NCI-H510A (cell line): ENCODE measurements at regions not wholly inside any gene's neighbourhood (a gene's known extent, or its start where the extent isn't known, plus 50 kb on each side); places are given as distances from the start of the nearest gene placed in this dataset.

Experiments used
- DNase-seq: peaks from one replicate; lab custom pipeline; 2025; lab: John Stamatoyannopoulos, UW

DNA sequence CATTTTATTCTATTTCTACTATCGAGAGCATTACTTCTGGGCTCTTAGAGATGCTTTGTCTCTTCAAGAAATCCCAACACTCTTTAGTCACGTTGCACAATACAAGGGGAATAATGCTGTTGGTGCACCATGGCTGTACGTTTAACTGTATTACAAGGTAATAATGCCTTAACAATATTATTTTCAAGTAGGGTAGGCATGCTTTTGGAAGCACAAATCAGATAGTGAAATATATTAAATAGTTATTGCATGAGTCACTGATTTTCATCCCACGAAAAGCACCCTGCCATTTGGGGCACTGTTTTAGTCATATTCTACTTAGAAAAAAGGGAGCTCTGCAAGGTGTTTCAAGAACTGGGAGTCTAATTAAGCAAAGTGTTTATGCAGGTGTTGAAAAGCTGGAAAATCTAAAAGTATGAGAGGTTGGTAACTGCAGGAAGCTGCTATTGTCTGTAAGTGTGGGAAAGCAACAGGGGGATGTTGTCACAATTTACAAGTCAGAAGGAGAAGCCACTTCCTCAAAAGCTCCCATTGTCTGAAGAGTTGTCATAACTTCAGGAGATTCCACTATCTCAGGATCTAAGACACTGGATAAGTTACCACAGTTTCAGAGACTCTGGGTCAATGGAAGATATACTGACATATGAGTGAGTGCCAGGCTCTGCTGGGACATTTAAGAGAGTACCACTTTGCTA lies 218.2 kb downstream of the JRKL start:
- no peak for DNase-seq

- no peak for DNase-seq
Measured at GRCh38 chr11:96614101-96614500, 224.3 kb downstream of the JRKL start.

- no peak for DNase-seq
Measured at GRCh38 chr11:96614846-96615245, 225.0 kb downstream of the JRKL start.

- no peak for DNase-seq
Measured at GRCh38 chr11:96620464-96621044, 230.7 kb downstream of the JRKL start.

- no peak for DNase-seq
Measured at GRCh38 chr11:96621161-96621560, 231.3 kb downstream of the JRKL start.

GRCh38 chr11:96622026-96622634 lies 232.3 kb downstream of the JRKL start:
- DNase-seq, result no peak

- no peak for DNase-seq
Measured at GRCh38 chr11:96624126-96624525, 234.3 kb downstream of the JRKL start.

DNA sequence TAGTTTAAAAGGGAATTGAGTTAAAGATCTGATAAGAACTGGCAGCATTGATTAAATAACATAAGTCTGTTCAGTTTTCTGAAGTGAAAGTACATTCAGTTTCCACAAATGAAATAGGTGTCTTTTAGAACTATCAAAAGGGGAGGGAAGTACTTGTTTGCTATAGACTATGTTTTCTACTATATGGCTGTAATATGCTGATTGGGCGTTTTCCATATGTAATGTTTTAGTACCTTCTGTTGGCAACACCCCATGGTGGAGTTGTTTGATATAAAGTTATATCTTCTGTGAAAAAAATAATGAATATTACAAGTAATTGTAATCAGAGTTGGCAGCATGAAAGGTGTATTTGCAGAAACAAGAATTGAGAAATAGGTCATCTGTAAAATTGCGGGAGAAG lies 237.6 kb downstream of the JRKL start:
- DNase-seq, result no peak

GRCh38 chr11:96635655-96636054 lies 245.8 kb downstream of the JRKL start:
- DNase-seq, result no peak

GRCh38 chr11:96641261-96641660 lies 251.4 kb downstream of the JRKL start:
- DNase-seq, result no peak

- no peak for DNase-seq
Measured at GRCh38 chr11:96642583-96642982, 252.8 kb downstream of the JRKL start.

- DNase-seq, result no peak
Measured at GRCh38 chr11:96643173-96643572, 253.4 kb downstream of the JRKL start.

GRCh38 chr11:96647621-96648020 lies 257.8 kb downstream of the JRKL start:
- no peak for DNase-seq

- no peak for DNase-seq
Measured at GRCh38 chr11:96648991-96649390, 259.2 kb downstream of the JRKL start.

- no peak for DNase-seq
Measured at GRCh38 chr11:96652516-96652915, 262.7 kb downstream of the JRKL start.

- no peak for DNase-seq
Measured at GRCh38 chr11:96655474-96655873, 265.7 kb downstream of the JRKL start.

GRCh38 chr11:96658436-96658835 lies 268.6 kb downstream of the JRKL start:
- DNase-seq, result no peak

GRCh38 chr11:96664110-96664509 lies 274.3 kb downstream of the JRKL start:
- no peak for DNase-seq

DNA sequence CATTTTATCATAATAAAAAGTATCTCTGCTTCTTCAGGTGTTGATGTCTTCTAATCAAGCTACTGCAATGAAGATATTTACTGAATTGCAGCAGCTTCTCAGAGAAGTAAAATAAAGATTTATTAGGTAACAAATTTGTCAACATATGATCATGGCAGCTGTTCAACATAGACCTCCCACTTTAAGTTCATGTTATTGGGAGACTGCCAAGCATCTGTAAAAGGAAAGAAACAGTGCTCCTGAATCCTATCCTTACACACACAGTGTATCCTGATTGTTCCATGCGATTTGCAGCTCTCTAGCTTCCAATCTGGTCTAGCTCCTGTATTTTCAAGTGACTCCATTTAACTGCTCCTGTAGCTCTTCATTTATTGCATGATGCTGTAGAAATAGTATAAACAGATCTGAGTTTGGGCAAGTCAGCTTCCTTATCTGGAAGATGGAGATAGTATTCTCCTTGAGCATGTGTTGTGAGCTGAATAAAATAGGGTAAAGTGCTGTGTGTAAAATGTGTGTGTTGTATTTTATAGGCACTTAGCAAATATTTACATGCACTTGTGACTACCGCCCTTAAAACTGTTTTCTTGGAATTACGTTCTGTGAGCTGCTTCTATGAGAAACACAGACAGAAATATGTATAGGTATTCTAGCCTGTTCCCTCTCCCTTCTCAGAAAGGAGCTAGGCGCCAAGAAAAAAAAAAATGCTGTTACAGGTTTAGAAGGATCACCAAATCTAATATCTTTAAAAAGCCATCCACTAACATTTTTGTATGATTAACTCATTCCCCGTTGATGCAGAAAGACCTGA lies 290.6 kb downstream of the JRKL start:
- no peak for DNase-seq

- DNase-seq, result no peak
Measured at GRCh38 chr11:96681019-96681716, 291.4 kb downstream of the JRKL start.

DNA sequence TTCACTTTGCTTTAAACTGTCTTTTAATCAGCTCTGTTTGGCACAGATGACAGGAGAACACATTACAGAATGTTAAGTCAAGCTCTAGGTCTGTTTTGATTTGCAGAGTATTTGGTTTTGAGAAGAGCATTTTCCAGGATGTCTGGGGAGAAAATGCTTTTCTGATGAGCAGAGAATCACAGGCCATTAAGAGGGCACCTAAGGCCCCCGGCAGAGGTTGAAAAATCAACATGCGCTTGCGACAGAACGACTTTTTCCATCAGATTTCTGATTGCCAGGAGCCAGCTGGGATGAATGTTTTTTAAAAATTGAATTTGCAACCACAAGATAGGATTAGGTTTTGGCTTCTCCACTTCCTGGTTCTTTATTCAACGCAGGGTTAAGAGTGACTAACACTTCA lies 304.5 kb downstream of the JRKL start:
- DNase-seq, result no peak

GRCh38 chr11:96696731-96697130 lies 306.9 kb downstream of the JRKL start:
- DNase-seq, result no peak
